GM18907 (cell line): ENCODE measurements at regions not wholly inside any gene's neighbourhood (a gene's known extent, or its start where the extent isn't known, plus 50 kb on each side); places are given as distances from the start of the nearest gene placed in this dataset.

Source experiments
- ATAC-seq: cut with Tn5 transposase; IDR thresholded peaks from one replicate; pipeline ENCODE4 v1.9.1; 2021; ENCODE audit warnings: mild to moderate bottlenecking, moderate library complexity; ENCODE audit not compliant: unreplicated experiment

DNA sequence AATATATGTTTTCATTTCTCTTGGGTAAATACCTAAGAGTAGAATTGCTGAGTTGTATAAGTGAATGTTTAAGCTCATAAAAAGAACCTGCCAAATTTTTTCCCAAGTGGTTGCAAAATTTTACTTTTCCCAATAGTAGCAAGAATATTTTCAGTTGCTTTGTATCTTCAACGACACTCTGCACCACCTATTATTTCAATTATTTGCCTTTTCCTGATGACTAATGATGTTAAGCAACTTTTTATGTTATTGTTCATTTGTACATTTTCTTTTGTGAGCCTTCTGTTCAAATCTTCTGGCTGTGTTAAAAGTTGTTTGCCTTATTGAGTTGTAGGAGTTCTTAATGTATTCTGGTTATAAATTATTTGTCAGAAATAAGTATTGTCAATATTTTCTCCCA, 299.1 kb upstream of the NRIP1 start:
- ATAC-seq = no peak

- ATAC-seq = no peak
These were observed 301.1 kb upstream of the NRIP1 start for GRCh38 chr21:15365751-15366392.

DNA sequence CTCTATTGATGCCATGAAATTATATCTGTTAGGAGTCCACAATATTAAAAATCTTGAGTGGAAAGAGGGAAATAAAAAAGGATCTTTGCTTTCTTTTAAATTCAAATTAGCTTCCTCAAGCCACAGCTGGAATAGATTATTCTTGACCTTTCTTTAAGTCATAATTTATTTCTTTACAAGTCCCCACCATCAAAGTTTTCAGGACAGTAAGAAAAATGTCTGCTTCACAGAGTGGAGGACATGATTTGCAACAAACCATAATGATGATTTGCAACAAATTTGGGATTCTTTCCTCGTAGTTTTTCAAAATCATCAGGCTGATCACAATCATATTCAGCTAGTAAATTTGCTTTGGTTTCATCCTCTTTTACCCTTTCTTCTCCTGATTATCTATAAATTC, 301.8 kb upstream of the NRIP1 start:
- ATAC-seq = no peak

GRCh38 chr21:15367061-15367626, 302.3 kb upstream of the NRIP1 start:
- ATAC-seq = no peak

DNA sequence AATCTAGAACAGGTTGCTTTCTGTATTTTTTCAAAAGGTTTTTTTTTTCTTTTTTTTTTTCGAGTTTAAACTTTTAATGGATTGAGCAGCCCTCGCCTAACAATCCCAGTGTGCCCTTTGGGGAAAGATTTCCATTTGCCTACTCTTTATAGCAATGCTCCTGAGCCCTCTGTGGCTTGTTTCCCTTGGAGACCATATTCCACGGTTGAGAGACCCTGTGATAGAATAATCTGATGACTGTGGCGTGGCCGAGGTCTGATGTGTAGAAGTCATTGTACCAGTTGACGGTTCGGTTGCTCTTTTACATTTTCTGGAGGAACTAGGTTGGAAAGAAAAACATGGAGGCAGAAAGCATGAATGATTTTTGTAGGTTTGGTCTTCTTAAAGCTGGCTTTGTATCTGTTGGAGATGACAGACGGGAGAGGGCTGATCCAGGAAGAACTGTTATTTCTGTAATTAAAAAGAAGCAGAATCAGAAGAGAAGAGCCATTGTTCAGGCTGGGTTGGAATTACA, 305.7 kb upstream of the NRIP1 start:
- ATAC-seq = no peak

- no peak for ATAC-seq
These were observed 309.1 kb upstream of the NRIP1 start for GRCh38 chr21:15373941-15374340.

- ATAC-seq = no peak
These were observed 315.0 kb upstream of the NRIP1 start for GRCh38 chr21:15379776-15380175.

GRCh38 chr21:15383588-15383987, 318.8 kb upstream of the NRIP1 start:
- ATAC-seq = no peak

DNA sequence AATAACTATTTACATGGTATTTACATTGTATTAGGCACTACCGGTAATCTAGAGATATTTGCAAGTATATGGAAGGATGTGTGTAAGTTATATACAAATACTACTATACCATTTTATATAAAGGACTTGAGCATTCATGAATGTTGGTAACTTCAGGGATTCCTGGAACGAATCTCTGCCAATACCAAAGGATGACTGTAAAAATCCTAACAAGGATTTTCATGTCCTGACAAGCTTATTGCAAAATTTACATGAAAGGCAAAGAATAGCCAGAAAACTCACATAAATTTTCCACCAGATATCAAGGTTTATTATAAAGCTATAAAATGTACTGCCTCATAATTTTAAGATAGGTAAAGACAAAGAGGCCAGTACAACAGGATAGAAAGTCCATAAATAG, 325.2 kb upstream of the NRIP1 start:
- no peak for ATAC-seq

- ATAC-seq = no peak
These were observed 332.5 kb upstream of the NRIP1 start for GRCh38 chr21:15397258-15397657.

GRCh38 chr21:15400905-15401304, 328.9 kb upstream of the USP25 start:
- no peak for ATAC-seq

GRCh38 chr21:15401331-15401730, 328.5 kb upstream of the USP25 start:
- ATAC-seq = no peak

DNA sequence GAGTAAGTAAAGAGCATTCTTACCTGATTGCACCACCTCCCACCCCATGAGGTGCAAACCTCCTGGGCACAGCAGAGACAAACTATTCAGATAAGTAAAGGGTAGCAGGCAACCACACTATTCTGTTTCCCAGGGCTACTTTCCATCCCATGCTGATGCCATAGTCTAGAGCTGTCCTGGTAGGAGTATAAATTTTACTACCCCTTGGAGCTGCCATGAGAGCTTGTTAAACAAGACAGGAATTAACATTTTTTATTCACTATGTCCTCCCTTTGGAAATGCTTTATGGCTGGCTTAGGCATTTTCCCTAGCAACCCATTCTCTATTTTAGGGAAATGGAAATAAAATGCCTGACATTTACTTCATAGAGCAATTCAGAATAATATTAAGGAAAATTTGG, 324.6 kb upstream of the USP25 start:
- ATAC-seq = no peak

DNA sequence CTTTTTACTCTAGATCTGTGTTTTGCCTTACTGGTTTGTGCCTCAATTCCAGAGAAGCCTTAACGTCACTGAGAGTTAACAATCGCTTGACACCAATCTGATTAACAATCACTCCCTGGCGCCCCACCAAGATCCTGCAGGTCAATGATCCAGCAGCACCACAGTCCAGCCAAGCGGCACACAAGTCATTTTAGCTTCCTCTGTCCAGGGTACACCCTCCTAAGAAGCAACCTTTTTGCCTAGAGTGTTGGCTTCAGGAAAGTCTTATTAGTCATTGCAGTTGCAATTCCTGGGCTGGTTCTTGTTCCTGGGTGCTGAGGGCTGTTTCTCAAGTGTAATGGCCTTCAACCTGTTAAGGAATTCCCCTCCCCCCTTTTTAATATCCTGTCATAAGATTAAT, 323.0 kb upstream of the USP25 start:
- ATAC-seq = no peak

- ATAC-seq = no peak
These were observed 322.2 kb upstream of the USP25 start for GRCh38 chr21:15407585-15407984.

- peak; percentile 78 for ATAC-seq
These were observed 321.7 kb upstream of the USP25 start for GRCh38 chr21:15408089-15408488.

- no peak for ATAC-seq
These were observed 320.8 kb upstream of the USP25 start for GRCh38 chr21:15409031-15409430.

DNA sequence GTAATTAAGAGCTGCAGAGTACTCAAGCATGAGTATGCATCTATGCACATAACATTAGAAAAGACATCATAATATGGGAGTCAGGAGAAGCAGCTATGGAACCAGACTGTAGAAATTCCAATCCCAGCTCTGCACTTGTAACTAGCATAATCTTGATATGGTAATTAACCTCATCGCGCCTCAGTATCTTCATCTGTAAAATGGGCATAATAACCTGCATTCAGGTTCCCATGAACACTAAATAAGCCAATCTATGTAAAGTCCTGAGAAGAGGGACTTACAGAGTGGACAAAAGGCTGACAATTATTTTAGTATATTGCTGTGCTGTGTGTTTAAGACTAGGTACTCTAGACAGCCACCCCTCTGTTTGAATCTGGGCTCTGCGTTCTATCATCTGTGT, 318.9 kb upstream of the USP25 start:
- ATAC-seq = no peak

GRCh38 chr21:15414057-15414456, 315.7 kb upstream of the USP25 start:
- no peak for ATAC-seq

DNA sequence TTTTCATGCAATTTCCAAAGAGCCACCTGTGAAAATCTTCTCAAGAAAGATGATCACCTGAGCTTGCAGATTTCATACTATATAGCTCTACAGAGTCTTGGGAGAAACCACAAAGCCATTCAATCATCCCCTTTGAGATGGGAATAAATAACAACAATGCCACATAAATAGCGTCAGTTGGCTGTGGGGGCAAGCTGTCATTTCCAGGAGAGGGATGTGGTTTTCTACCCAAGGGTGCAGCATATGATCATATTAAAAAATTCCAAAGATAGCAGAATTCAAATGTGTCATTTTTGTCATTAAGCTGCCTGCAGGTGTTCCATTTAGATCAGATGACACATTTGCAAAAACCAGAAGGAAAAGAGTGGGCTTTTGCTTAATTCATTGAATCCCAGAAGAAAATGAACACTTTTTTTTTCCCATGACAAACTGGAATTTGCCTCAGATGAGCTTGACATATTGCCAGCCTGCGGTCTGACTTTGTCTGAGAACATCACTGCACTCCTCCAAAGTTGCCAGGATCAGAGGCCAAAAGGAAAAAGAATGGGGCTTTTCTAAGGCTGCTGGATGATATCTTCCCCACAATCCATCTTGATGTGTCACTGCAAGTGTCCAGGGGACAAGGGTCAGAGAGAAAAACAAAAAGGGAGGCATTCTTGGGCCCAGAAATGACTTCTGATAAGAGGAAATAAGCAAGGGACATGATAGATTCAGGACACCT, 314.1 kb upstream of the USP25 start:
- no peak for ATAC-seq

GRCh38 chr21:15421441-15421881, 308.3 kb upstream of the USP25 start:
- ATAC-seq = no peak

GRCh38 chr21:15421947-15422346, 307.8 kb upstream of the USP25 start:
- ATAC-seq = no peak
